Right lobe of liver (tissue), 4 donors: ENCODE measurements at regions not wholly inside any gene's neighbourhood (a gene's known extent, or its start where the extent isn't known, plus 50 kb on each side); places are given as distances from the start of the nearest gene placed in this dataset.

ENCODE experiments used
- POLR2A ChIP-seq: fragments of 450-650 bp; IDR thresholded peaks from one replicate; pipeline ENCODE4 v1.6.1; 2017; ENCODE audit warnings: antibody characterized with exemption, mild to moderate bottlenecking
- TF ChIP-seq, protein P1 (sequence below), 4 donors: fragments of 200-600 bp in 3 of 4; fragments of 450-650 bp in 1 of 4; IDR thresholded peaks; one replicate each; pipeline versions ENCODE4 v1.5.1 to v1.8.0; 2016 to 2022; ENCODE audit warnings: antibody characterized with exemption in 4 of 4, mild to moderate bottlenecking in 2 of 4
- donor health status: DM: no; HTN: no; CAD: no.
- donor health status: DM: no; HTN: no; CAD: no.
- donor health status: DM: no; HTN: yes; CAD: no.

DNA sequence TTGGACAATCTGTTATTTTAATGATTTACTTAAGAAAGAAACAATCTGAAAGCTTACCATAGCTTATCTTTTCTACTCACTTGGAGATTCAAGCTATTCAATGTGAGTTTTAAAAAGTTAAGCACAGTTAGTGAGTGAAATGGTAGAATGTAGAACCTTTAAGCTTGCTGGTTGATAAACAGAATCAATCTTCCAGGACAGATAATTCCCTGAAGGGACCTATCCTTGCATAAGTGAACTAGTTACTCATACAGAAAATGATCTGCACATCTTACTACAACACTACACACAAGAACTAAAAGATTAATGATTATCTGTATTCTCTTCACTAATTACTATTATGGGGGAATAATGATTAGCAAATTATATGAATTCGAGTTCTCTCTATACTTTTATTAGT, 165.6 kb downstream of the PALM2AKAP2 start:
- TF ChIP-seq, protein P1, sequence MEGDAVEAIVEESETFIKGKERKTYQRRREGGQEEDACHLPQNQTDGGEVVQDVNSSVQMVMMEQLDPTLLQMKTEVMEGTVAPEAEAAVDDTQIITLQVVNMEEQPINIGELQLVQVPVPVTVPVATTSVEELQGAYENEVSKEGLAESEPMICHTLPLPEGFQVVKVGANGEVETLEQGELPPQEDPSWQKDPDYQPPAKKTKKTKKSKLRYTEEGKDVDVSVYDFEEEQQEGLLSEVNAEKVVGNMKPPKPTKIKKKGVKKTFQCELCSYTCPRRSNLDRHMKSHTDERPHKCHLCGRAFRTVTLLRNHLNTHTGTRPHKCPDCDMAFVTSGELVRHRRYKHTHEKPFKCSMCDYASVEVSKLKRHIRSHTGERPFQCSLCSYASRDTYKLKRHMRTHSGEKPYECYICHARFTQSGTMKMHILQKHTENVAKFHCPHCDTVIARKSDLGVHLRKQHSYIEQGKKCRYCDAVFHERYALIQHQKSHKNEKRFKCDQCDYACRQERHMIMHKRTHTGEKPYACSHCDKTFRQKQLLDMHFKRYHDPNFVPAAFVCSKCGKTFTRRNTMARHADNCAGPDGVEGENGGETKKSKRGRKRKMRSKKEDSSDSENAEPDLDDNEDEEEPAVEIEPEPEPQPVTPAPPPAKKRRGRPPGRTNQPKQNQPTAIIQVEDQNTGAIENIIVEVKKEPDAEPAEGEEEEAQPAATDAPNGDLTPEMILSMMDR (IDR thresholded peaks at IDR 0.05): no peak
- TF ChIP-seq POLR2A: no peak
